NCI-H1694 treated with DMSO at 0.1 percent for 48 hours (cell line): ENCODE measurements at regions not wholly inside any gene's neighbourhood (a gene's known extent, or its start where the extent isn't known, plus 50 kb on each side); places are given as distances from the start of the nearest gene placed in this dataset.
"Not testable (repeated sequence)": the region's sequence is repeated elsewhere in the genome, so short reads cannot be mapped to it uniquely, and the experiment has no call there.

Source experiments
- DNase-seq: peaks from one replicate; lab custom pipeline; 2025; lab: John Stamatoyannopoulos, UW

- DNase-seq: not testable (repeated sequence)
Observed at GRCh38 chr1:30361890-30362602, 361.3 kb downstream of the MATN1 start.

DNA sequence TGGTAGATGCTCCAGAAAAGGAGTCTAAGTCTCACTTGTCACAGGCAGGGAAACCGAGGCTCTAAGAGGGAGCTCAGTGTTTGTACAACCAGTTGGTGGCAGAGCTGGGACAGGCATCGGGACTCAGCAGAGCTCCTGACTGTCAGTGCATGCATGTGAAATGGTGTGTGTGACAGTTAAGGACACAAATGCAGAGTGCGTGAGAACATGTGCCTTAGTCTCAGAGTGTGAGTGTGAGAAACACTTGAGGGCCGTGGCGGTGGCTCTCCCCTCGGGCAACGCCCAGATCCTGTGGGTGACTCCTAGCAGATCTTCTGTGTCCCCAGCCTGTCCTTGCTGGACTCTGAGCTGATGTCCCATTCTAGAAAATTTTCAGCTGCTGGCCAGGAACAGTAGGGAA, 362.6 kb downstream of the MATN1 start:
- no peak for DNase-seq

- no peak for DNase-seq
Observed at GRCh38 chr1:30360281-30360680, 363.1 kb downstream of the MATN1 start.

DNA sequence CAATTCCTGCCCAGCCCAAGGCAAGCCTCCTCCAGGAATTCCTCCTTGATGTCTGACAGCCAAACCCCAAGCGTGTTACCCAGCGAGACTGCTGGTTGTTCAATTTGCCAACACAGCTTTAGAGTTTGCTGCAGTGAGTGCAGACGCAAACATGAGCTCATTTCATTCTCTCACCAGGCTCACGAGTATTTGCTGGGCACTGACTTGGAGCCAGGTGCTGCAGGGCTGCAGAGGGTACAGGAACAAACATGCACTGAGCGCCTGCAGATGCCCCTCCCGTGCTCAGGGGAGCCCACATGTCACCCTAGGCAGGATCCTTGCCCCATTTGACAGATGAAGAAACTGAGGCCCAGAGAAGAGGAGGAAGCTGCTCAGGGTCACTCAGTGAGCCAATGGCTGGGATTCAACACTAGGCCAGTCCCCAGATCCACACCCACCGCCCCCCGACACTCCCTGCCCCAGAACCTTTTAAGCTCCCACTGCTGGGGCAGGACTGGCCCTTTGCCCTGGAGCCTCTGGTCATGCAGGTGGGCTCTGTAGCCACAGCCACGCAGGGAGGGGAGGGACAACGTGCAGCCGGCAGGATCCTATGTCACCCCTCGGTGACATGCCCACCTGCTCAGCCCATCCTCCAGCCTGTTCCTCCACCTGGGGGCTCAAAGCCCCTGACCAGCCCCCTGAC, 363.7 kb downstream of the MATN1 start:
- DNase-seq: no peak

DNA sequence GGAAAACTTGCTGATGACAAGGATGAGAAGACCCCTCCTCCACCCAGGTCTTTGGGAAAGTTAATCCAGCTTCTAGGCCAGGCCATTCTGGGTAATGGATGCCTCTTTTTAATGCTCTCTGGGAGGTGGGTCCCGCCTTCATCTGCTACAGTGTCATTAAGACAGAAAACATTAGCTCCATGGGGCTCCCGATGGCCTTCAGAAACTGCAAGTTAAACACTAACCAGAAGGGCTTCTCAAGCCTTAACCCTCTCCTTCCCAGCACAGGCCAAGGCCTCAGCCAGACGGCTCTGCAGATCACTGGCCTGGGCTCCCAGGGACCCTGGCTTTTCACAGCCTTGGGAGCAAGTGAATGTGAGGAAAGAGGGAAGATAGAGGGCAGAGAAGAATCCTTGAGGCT, 364.9 kb downstream of the MATN1 start:
- no peak for DNase-seq

DNA sequence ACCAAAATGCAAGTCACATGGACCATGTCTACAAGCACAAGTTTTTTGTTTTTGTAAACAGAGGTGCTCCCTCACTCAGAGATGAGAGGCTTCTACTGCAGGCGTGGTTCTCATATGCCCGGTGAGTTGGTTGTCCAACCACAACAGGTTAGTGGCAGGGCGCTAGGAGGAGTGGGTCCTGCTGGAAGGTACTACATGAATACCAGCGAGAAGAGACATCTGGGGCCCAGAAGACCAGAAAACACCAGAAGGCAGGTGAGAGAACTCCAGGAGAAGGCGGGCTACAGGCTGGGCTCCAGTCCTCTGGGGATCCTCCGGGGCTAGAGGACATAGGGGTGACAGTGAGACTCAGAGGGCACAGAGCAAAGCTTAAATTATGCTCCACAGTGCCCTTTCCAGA, 366.5 kb downstream of the MATN1 start:
- DNase-seq: no peak

GRCh38 chr1:30354410-30354809, 369.0 kb downstream of the MATN1 start:
- DNase-seq: no peak

DNA sequence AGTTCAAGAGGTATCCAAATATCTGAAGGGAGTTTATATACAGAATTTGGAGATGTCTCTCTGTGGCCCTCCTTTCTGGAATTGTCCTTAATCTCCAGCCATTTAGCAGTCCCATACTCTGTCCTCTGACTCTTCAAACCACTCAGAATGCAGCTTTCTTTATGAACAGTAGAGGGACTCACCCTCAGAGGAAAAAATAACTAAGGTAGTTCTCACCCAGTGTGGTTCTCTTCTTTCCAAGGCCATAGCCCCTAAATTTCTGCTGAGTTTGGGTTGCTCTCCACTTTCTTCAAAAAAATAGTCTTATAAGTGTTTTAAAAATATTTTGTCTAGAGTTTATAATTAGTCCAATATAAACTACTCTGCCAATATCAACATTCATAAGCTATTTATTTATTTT, 369.7 kb downstream of the MATN1 start:
- DNase-seq: no peak

GRCh38 chr1:30348147-30348546, 375.2 kb downstream of the MATN1 start:
- DNase-seq: no peak

DNA sequence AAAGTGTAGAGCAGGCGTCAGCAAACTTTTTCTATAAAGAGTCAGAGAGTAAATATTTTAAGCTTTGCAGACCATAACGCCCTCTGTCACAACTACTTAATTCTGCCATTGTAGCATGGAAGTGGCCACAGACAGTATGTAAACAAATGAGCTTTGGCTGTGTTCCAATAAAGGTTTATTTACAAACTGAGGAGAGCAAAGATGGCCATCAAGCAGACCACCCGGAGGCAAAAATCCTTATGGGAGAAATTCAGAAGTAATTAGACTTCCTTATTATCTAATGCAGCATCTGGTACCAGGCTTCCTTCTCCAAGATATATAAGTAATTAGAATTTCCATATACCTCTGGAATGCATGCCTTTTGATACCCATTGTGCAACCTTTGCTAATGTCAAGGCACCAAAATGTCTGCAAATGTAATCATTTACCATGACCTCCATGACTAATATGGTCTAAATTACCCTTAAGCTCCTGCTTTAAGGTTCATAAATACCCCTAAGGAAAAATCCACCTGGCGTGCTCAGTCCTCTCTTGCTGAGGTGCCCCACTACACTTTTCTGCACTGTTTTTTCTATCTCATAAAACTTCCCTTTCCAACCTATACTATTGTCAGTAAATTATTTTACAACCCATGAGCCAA, 377.8 kb downstream of the MATN1 start:
- DNase-seq: no peak

- no peak for DNase-seq
Observed at GRCh38 chr1:30343562-30343961, 379.8 kb downstream of the MATN1 start.

DNA sequence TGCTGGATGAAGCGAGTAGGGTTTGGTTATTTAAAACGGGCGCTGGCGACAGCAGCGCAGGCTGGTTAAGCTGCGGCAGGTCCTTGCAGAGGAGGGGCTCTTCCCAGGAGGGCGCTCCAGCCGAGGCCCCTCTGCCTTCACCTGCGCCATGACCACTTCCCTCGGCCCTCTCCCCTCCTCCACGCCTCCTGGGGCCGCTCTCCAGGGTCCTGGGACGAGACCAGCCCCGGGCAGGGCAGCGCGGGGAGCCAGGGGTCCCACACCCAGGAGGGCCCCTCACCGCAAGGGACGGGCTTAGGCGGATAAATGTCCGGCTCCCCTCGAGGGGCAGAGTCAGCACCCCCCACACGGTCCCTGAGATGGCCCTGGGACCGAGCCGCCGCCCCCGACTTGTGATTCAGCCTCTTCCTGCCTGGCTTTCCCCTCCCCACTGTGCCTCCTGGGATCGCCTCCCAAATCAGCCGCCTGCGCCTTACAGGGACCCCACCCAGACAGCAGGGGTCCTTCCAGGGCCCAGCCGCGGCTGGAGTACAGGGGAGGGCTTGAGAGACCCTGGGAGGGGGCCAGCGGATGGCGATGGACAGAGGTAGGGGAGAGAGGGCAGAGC, 380.7 kb downstream of the MATN1 start:
- DNase-seq: no peak

GRCh38 chr1:30340934-30341333, 382.5 kb downstream of the MATN1 start:
- no peak for DNase-seq

DNA sequence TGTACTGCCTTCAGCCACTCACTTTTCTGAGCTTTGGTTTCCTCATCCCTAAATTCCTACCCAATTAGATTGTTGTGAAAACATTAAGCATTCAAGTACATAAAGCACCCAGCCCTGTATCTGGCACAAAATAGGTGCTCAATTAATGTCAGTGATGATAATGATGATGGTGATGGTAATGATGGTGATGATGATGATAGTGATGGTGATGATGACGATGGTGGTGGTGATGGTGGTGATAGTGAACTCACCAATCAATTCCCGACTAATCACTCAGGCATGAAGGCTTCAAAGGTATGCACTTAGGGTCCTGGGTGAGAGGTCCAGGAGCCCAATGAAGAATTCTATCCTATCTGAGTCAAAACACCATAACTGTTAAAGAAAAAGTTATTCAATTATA, 383.5 kb downstream of the MATN1 start:
- DNase-seq: no peak

- no peak for DNase-seq
Observed at GRCh38 chr1:30338765-30339164, 384.6 kb downstream of the MATN1 start.

DNA sequence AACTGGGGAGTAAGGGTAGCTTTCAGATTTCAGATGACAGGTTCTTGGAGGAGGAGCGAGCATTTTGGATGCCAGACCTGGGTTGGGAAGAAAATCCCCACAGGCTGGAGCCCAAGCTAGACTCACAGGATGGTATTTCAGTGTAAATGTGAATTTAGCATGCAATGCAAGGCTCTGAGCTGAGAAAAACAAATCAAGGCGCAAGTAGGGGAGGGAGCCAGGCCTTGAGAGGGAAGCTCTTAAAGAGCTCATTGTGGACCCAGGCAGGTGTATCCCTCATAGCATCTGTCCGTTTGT, 386.1 kb downstream of the MATN1 start:
- DNase-seq: no peak

DNA sequence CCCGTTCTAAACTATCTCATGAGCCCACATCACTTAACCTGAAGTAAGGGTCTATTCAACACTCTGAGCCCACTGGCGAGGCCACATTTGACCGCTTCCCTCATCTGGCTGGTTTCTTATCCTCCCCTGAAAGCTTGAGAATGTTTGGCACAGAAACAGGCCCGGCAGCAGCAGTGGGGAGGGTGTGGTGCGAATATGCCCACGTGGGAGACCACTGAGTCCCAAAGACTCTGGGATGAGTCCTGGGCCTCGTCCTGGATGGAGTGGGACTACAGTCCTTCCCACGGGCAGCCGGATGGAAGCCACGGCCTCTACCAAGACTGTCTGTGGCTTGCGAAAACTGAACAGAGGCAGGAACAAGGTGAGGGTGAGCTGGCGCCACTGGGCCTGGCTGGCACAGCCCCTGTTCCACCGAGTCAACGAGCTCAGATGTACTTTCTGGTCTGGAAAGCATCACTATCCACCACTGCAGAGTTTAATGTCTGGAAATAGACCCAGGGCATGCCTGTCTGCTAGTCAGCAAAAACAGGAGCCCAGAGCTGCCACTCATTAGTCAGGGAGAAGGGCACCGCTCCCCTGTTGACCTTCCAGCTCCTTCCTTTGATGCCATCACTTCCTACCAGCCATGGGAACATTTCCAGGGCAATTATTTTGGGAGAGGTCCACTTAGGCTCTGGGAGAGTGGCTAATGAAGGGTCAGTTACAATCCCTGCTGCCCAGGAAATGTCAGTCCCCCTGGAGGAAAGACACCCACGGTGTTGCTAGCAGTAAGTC, 386.6 kb downstream of the MATN1 start:
- DNase-seq: no peak

DNA sequence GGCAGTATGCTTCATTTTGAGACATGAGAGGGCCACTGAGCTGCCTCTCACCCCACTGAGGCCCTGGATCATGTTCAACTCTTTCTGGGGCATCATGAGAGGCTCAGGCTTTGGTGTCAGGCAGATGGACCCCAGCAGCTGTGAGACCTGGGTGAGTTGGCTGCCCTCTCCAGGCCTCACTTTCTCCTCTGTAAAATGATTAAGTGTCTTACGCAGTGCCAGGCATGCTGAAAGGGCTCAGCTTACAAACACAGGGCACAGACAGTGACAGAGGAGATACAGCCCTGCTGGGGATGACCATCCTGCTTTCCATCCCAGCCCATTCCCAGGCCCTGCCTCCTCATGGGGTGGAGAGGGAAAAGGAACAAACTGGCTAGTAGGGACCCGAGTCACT, 387.4 kb downstream of the MATN1 start:
- no peak for DNase-seq

GRCh38 chr1:30335389-30335996, 387.9 kb downstream of the MATN1 start:
- DNase-seq: no peak

DNA sequence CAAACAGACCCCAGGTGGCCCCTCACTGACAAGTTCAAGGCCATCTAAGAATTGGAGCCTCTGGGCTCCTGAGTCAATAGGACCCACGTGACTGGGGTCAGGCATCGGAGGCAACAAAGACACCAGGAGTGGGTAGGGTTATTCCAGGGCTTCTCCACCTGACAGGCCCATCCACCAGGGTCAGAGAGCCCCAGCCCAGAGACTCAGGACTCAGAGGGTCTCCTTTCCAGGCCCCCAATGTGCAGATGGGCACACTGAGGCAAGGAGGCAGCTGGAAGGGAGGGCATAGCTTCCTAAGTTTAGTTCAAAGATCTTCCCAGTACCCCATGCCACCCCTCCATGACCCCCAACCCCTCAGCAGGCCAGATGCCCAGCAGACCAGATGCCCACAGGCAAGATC, 388.6 kb downstream of the MATN1 start:
- no peak for DNase-seq

DNA sequence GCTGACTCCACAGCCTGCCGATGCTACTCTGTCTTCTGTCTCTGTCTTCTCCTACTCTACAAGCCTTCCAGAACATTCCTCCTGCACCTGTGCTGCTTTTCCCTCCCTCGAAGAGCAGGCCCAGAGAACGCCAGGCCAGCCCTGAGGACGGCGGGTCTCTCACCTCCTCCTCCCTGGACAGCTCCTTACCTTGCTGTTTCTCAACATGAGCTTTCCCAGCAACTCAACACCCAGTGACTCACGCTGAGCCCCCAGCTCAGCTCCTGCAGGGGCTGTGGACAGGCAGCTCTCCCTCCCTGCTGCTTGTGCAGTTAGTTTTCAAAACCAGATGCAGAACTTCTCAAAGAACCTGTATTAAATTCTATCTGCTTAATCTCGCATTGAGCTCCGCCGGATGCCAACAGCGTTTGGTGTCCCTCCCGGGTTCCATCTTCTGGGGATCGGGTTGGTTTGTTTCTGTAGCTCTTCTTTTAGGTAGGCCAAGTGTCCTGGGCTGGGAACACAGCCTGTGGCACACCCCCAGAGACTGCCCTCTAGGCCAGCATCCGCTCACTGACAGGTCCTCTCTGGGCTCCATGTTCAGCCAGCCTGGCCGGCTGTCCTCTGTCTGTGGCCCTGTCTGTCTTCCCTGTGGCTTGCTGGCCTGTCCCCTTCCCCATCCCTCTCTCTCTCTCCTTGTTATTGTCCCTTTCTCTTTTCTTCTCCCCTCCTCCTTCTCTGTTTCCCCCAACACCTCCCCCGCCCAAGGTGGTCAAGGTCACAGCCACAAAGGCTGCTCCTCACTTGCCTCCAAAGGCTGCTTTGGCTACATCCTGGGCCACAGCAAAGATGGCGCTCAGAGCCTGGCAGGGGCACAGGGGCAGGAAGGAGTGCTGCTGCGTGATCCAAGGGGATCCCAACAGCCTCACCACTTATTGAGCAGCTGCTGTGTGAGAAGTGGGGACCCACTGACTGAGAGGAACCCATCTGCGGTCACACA, 391.0 kb downstream of the MATN1 start:
- no peak for DNase-seq
